GM18520 (cell line): ENCODE measurements at regions not wholly inside any gene's neighbourhood (a gene's known extent, or its start where the extent isn't known, plus 50 kb on each side); places are given as distances from the start of the nearest gene placed in this dataset.
"Not testable (repeated sequence)": the region's sequence is repeated elsewhere in the genome, so short reads cannot be mapped to it uniquely, and the experiment has no call there.

Experiments used
- ATAC-seq: cut with Tn5 transposase; IDR thresholded peaks from one replicate; pipeline ENCODE4 v1.9.1; 2021; ENCODE audit not compliant: unreplicated experiment

DNA sequence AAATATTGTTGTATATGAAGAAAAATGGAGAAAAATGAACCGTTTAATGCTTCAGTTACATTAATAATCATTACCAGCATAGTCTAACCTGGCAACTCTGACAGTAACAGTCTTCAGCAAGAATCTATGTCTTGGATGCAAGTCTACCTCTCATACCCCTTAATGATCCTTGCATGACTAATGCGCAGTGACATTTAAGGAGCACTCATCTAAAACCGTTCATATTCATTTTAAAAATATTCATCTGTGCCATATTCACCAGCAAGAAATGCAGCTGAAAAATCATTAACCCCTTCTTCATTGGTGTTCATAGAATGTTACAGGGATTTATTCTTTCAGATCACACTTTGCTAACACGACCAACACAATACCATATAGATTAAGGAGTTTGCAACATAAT, 227.2 kb upstream of the ASCC3 start:
- ATAC-seq, result no peak

GRCh38 chr6:101110814-101111213, 229.7 kb upstream of the ASCC3 start:
- no peak for ATAC-seq

DNA sequence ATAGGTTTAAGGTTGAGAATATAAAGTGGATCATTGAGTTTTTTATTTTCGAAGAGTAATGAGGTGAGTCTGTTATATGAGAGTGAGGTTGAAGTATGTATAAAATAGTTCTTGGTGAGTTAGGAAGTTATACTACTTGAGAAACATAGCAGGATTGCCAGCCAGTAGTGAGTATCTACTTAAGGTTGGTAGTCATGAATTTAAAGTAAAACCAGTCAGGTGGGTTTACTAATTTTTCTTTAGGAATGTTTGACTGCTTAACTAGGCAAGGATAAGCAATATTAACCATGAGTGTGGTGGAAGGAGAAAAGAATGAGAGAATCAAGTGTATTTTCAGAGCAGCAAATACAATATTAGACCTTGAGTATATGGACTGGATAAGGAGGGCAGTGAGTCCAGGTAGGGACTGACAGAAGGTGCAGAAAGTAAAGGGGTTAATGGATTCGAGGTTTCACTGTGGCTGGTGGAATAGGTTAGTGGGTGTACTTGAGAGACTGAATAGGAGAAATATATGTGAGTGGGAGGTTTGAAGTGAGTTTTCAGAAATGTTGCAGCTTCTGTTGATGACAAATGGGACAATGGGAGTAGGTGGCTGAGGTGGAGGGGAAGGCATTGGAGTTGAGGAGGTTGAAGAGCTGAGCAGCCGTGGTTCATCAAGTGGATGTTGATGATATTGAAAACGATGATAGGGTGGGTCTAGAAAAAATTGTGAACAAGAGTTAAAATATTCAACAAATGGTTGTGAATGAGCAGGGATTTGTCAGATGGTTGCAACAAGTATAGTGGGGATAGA, 232.5 kb upstream of the ASCC3 start:
- ATAC-seq, result no peak

DNA sequence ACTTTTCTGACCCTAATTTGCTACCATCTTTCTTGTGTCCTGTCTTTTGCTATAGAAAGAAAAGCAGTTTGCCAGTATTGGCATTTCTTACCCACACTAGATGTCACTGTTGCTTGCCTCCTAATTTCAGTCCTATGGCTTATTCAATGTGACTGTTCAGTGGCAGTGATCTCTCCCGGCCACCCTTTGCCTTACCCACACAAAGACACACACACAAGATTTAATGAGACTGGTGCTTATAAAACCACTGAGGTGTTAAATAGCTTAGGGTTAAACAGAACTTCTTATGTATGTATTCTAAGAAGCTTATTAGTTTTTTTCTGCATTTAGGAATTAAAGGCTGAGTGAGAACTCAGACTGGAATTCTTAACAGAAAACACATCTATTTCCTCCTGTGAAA, 233.6 kb upstream of the ASCC3 start:
- ATAC-seq, result no peak

GRCh38 chr6:101116337-101116736, 235.2 kb upstream of the ASCC3 start:
- ATAC-seq, result no peak

DNA sequence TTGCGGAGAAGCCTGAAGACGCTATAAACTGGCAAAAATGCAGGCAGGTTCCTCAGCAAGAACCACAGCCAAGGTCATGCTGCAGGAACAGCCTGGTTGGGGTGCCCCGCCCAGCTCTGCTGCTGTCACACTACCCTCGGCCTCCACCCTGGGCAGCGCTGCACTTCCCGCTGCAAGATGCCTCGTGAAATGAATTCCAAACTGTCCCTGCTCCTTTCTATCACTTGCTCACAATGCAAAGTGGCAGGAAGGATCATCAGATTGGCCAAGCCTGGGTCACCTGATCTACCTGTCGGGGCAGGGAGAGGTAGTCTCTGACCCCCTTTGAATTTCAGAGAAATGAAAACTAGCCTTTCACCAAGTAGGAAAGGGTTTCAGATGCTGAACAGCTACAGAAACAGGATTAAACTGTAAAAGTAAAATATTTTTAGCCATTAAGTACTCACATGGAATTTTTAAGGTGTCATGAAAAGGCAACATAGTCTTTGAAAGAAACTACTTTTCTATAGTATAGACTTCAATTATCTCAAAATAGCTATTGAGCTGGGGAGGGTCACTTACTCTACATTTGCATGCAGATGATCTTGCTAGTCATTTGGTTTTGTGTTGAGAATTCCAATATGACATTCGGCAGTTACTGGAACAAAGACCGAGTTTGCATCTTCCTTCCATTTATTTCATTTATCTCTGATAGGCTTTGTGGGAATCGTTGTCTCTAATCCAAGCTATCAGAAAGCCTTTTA, 236.4 kb upstream of the ASCC3 start:
- no peak for ATAC-seq

DNA sequence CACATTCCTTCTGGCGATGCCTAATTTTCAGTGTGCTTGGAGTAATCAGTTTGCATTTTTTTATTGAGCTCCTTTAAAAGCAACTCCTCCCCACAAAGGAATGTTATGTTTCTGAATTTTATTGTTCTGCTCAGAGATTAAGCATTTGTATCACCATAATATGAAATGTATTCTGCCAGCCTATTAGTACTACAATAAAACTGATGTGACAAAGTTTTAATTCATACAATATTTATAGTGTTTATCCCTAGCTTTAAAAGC, 236.9 kb upstream of the ASCC3 start:
- no peak for ATAC-seq

DNA sequence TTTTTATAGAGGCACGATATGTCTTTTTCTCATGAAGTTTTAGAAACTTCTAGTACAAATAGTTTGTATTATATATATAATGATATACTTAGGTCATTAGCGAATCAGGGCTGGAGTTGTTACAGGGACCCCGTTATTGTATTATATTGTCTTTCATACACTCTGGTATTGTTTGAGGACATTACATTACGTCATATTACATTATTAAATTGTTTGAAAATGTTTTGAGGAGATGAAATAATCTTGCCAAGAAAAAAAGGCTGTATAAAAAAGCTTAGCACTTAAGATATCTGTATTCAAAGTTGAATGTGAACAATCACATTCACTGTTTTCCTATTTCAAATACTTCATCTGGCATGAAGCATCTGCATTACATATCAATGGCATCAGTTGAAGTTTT, 239.6 kb upstream of the ASCC3 start:
- no peak for ATAC-seq

GRCh38 chr6:101125380-101125971, 244.3 kb upstream of the ASCC3 start:
- no peak for ATAC-seq

DNA sequence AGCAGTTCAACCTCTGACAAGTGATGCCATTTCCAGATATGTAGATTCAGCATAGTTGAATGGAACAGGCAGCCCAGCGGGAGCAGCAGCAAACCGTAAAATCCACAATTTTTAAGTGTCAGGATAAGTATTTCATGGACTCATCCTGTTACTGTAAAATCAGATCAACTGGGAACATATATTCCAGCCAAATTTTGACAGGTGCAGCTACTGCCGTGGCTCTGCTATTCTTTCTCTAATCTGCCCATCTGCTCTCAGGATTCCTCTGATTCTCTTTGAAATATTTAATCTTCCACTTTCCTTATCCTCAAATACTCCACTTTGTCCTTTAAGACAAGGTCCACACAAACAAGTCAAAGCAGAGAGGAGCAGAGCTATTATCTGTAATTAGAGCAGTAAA, 245.4 kb upstream of the ASCC3 start:
- no peak for ATAC-seq

DNA sequence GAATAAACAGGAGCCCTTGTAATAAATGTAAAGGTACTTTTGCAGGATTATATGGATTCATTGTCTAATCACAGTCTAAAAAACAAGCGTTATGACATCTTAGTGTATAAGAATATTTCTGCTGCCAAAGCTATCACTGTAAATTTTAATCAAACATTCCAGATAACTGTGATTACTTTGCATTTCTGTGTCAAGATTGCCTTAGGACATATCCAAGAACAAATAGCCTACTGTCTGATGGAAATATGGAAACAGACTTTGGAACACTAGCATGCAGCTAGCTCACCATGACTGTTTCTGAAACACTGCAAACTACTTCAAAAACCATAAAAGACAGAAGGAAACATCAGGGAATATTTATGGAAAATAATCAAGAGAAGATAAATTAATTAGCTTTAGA, 248.7 kb upstream of the ASCC3 start:
- no peak for ATAC-seq

GRCh38 chr6:101146389-101146788, 247.1 kb upstream of the GRIK2 start:
- ATAC-seq, result no peak

DNA sequence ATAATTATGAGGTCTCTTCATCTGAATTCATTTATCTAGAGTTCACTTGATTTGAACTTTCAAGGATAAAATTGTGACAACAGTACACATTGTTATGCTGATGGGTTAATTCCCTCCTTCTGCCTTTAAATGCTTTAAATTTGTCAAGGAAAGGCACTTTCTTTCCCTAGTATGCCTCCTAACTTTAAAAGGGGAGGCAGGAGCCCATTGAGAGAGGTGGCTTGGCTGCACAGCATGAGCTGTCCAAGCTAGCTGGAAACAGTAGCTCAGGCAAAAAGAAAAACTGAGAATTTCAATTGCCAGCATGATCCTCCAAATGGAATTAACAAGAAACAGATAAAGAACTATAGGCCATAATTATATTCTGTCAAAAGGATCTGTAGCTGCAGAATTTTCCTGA, 243.3 kb upstream of the GRIK2 start:
- no peak for ATAC-seq

GRCh38 chr6:101157638-101158037, 235.9 kb upstream of the GRIK2 start:
- ATAC-seq, result not testable (repeated sequence)

- ATAC-seq, result no peak
Measured at GRCh38 chr6:101163611-101164010, 229.9 kb upstream of the GRIK2 start.

DNA sequence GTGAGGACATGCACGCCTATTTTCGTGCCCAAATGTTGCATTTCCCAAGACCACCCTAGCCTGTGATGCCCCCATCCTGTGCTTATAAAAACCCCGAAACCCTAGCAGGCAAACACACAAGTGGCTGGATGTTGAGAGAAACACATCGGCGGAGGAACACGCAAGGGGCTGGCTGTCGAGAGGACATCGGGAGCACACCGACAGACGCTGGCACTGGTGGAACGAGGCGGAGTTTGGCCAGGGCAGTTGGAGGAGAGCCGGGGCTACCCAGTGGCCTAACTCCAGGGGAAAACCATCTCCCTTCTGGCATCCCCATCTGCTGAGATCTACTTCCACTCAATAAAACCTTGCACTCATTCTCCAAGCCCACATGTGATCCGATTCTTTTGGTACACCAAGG, 225.9 kb upstream of the GRIK2 start:
- ATAC-seq, result no peak

- ATAC-seq, result not testable (repeated sequence)
Measured at GRCh38 chr6:101171049-101171448, 222.5 kb upstream of the GRIK2 start.

DNA sequence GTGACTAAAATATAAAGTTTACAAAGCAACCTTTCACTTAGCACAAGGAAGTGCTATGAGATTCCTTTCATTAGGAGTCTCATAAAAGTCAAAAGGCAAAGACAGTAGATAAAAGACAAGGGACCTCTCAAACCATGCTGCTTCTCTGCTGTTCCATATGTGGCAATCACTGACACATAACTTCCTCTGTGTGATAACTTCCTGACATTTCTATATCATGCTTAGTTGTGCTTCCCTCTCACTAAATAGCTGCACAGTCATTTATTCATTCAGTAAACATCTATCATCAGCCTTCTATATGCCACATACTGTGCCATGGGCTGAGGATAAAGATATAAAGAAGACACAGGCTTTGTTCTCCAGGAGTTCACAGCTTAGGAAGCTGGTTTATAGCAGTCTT, 214.8 kb upstream of the GRIK2 start:
- ATAC-seq, result no peak

DNA sequence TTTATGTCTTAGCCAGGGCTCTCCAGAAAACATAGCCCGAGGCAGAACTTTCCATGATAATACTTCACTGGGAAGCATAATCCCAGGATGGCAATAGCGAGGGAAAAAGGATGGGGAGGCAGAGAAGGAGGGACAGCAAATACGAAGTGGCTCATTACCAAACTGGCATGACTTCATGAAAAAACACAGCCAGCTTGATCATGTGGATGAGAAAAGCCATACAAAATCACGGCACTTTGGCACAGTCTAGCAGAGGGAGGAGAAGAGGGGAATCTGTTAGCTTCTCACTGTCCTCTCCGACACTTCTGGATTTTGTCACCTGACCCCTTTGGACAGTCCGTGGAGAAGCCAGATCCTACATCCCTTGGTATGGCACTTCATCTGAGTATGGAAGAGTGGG, 212.5 kb upstream of the GRIK2 start:
- ATAC-seq, result no peak

DNA sequence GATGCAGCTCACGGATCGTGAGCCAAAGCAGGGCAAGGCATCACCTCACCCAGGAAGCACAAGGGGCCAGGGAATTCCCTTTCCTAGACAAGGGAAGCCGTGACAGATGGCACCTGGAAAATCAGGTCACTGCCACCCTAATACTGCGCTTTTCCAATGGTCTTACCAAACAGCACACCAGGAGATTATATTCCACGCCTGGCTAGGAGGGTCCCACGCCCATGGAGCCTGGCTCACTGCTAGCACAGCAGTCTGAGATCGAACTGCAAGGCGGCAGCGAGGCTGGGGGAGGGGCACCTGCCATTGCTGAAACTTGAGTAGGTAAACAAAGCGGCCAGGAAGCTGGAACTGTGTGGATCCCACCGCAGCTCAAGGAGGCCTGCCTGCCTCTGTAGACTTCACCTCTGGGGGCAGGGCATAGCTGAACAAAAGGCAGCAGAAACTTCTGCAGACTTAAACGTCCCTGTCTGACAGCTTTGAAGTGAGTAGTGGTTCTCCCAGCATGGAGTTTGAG, 205.2 kb upstream of the GRIK2 start:
- ATAC-seq, result not testable (repeated sequence)

- no peak for ATAC-seq
Measured at GRCh38 chr6:101195588-101195987, 197.9 kb upstream of the GRIK2 start.

- no peak for ATAC-seq
Measured at GRCh38 chr6:101199441-101199840, 194.1 kb upstream of the GRIK2 start.
